Right atrium auricular region (tissue), 2 donors: ENCODE measurements at regions not wholly inside any gene's neighbourhood (a gene's known extent, or its start where the extent isn't known, plus 50 kb on each side); places are given as distances from the start of the nearest gene placed in this dataset.

Experiments used
- DNase-seq: peaks from one replicate; pipeline ENCODE4 v3.0.0-alpha.2; 2019; ENCODE audit warnings: low spot score
- H3K27ac ChIP-seq, 2 donors: fragments of 200-600 bp; sonication (generic); 1 replicate in 1 of 2; 2 replicates in 1 of 2; pipeline ENCODE4 v1.5.1; 2016 to 2019
- H3K27me3 ChIP-seq, 2 donors: fragments of 200-600 bp; sonication (generic); one replicate each; pipeline versions ENCODE4 v1.5.1 to v1.6.0; 2017 to 2019
- H3K36me3 ChIP-seq: fragments of 200-600 bp; sonication (generic); one replicate; pipeline ENCODE4 v1.5.1; 2016
- H3K4me1 ChIP-seq, 2 donors: fragments of 200-600 bp; sonication (generic); one replicate each; pipeline versions ENCODE4 v1.5.1 to v1.6.0; 2017 to 2019
- H3K4me3 ChIP-seq, 2 donors: fragments of 200-600 bp; sonication (generic); 1 replicate in 1 of 2; 2 replicates in 1 of 2; pipeline ENCODE4 v1.5.1; 2017 to 2019; ENCODE audit warnings: mild to moderate bottlenecking in 1 of 2, moderate library complexity in 1 of 2
- H3K9me3 ChIP-seq, 2 donors: fragments of 200-600 bp; sonication (generic); one replicate each; pipeline ENCODE4 v1.5.1; 2019
- TF ChIP-seq, protein P1 (sequence below), 2 donors: fragments of 200-600 bp; sonication (generic); IDR thresholded peaks; one replicate each; pipeline ENCODE4 v1.5.1; 2019; ENCODE audit warnings: antibody characterized with exemption in 2 of 2

DNA sequence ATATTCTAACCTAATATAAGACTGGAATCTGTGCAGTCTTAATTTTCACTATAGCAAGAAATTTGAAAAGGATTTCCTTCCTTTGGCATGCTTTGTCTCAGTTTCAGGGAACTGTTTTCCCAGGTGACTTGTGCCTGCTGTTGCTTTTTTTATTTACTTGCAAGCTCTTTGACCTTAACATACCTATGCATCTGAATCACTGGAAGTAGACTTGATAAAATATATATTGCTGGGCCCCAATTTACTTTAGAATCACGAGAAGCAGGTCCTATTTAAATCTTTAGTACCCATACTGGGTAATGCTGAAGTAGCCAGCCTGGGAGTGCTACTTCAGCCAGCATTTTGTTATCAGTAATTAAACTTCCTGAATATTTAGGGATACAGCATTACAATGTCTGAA is 257.9 kb upstream of the ALCAM start:
- H3K9me3 ChIP-seq: peaks cover 0 to 11% of the 10 kb centered on the region in 2 donors
- H3K36me3 ChIP-seq: no peaks in the 10 kb centered on the region
- H3K27me3 ChIP-seq: no peaks in the 10 kb centered on the region
- no peak overlapping the region for H3K4me3 ChIP-seq
- H3K4me1 ChIP-seq: no peaks in the 10 kb centered on the region
- DNase-seq: no peak
- TF ChIP-seq, protein P1, sequence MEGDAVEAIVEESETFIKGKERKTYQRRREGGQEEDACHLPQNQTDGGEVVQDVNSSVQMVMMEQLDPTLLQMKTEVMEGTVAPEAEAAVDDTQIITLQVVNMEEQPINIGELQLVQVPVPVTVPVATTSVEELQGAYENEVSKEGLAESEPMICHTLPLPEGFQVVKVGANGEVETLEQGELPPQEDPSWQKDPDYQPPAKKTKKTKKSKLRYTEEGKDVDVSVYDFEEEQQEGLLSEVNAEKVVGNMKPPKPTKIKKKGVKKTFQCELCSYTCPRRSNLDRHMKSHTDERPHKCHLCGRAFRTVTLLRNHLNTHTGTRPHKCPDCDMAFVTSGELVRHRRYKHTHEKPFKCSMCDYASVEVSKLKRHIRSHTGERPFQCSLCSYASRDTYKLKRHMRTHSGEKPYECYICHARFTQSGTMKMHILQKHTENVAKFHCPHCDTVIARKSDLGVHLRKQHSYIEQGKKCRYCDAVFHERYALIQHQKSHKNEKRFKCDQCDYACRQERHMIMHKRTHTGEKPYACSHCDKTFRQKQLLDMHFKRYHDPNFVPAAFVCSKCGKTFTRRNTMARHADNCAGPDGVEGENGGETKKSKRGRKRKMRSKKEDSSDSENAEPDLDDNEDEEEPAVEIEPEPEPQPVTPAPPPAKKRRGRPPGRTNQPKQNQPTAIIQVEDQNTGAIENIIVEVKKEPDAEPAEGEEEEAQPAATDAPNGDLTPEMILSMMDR (IDR thresholded peaks at IDR 0.05): no peak
- no peak overlapping the region for H3K27ac ChIP-seq

DNA sequence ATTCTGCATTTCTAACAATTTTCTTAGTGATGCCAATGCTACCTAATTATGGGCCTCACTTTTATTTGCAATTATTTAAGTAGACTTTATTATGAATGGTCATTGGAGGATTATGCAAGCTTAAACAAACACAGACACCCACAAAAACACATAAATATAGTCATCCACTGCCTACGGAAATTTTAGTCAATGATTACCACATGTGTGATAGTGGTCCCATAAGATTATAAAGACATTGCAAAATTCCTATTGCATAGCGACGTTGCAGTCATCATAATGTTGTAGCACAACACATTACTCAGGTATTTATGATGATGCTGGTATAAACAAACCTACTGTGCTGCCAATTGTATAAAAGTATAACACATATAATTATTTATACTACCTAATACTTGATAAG is 247.8 kb upstream of the ALCAM start:
- H3K36me3 ChIP-seq: no peaks in the 10 kb centered on the region
- TF ChIP-seq, protein P1 (IDR thresholded peaks at IDR 0.05): no peak
- no peaks in the 10 kb centered on the region for H3K4me1 ChIP-seq
- peaks cover 0 to under 1% of the 10 kb centered on the region in 2 donors for H3K9me3 ChIP-seq
- H3K27ac ChIP-seq: no peak overlapping the region
- no peak for DNase-seq
- H3K27me3 ChIP-seq: no peaks in the 10 kb centered on the region
- H3K4me3 ChIP-seq: no peak overlapping the region

DNA sequence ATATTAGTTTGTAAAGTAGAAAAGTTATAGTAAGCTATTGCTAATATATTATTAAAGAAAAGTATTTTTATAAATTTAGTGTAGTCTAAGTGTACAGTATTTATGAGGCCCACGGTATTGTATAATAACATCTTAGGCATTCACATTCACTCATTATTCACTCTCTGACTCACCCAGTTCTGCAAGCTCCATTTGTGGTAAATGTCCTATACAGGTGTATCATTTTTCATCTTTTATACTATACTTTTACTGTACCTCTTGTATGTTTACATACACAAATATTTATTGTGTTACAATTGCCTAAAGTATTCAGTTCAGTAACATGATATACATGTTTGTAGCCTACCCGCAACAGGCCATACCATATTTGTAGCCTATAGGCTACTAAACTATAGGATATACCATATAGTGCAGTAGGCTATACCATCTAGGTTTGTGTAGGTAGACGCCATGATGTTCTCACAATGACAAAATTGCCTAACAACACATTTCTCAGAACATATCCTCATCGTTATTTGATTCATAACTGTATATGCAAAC is 246.8 kb upstream of the ALCAM start:
- no peaks in the 10 kb centered on the region for H3K9me3 ChIP-seq
- TF ChIP-seq, protein P1 (IDR thresholded peaks at IDR 0.05): no peak
- no peaks in the 10 kb centered on the region for H3K4me1 ChIP-seq
- H3K27ac ChIP-seq: no peak overlapping the region
- no peak overlapping the region for H3K4me3 ChIP-seq
- DNase-seq: no peak
- H3K36me3 ChIP-seq: no peaks in the 10 kb centered on the region
- H3K27me3 ChIP-seq: no peaks in the 10 kb centered on the region

DNA sequence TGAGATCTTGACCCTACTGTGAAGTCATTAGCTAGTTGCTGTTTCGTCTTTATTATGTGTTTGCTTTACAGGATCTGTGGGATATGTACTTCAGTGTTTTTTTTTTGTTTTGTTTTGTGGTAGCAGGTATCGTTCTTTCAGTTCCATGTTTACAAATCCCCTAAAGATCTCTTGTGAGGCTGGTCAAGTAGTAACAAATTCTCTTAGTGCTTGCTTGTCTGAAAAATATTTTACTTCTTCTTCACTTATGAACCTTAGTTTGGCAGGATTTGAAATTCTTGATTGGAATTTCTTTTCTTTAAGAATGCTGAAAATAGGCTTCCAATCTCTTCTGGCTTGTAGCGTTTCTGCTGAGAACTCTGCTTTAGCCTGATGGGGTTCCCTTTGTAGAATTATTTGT is 235.8 kb upstream of the ALCAM start:
- H3K4me1 ChIP-seq: no peaks in the 10 kb centered on the region
- H3K9me3 ChIP-seq: peaks cover 0 to 32% of the 10 kb centered on the region in 2 donors
- no peak for DNase-seq
- no peaks in the 10 kb centered on the region for H3K27me3 ChIP-seq
- TF ChIP-seq, protein P1 (IDR thresholded peaks at IDR 0.05): no peak
- H3K27ac ChIP-seq: no peak overlapping the region
- H3K4me3 ChIP-seq: no peak overlapping the region
- no peaks in the 10 kb centered on the region for H3K36me3 ChIP-seq

DNA sequence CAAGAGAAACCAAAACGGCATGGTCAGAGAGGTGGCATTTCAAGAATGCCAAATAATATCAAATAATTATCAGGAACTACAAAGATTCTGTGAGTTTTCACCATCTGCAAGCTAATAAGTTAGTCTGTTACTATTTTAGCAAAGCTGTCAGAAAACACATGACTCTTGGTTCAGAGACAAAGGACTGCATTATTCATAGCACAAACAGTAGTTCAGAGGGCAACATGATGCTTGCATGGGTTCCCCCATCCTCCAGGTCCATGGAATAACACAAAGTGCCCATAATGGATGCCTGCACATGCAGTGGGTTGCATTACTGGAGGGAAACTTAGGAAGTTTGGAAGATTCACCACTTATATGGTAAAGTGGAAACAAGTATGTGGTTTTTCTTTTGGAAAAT is 228.8 kb upstream of the ALCAM start:
- no peak for DNase-seq
- Histone ChIP-seq H3K36me3 (no peaks in the 10 kb centered on the region), H3K9me3 (no peaks in the 10 kb centered on the region), H3K27me3 (no peaks in the 10 kb centered on the region), H3K4me3 (no peak overlapping the region), H3K4me1 (no peaks in the 10 kb centered on the region), H3K27ac (no peak overlapping the region)
- TF ChIP-seq, protein P1 (IDR thresholded peaks at IDR 0.05): no peak

DNA sequence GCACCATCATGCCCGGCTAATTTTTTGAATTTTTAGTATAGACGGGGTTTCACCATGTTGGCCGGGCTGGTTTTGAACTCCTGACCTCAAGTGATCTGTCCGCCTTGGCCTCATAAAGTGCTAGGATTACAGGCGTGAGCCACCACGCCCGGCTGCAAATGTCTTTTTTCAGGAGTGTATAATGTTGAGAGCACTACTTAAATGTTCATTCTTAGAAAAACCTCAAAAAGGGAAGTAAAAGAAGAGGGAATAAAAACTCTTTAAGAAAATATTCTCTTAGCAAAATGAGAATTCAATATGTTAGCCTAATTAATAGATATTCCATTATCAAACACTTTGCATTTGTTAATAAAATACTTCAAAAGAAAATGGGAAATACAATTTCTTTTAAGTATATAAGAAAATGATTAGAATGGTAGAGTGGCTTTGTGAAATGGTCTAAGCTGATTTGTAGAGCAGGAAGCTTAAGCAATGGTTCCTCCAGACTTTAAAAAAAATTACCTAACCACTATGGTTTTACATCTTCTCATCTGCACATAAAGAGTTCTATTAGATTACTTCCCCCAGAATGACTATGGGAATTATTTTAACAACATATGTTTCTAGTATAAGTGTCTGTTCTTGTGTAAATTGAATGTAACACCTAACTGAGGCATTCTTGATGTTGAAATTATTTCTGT is 226.7 kb upstream of the ALCAM start:
- Histone ChIP-seq H3K4me1 (no peaks in the 10 kb centered on the region), H3K4me3 (no peak overlapping the region), H3K27me3 (no peaks in the 10 kb centered on the region), H3K9me3 (no peaks in the 10 kb centered on the region), H3K36me3 (no peaks in the 10 kb centered on the region), H3K27ac (no peak overlapping the region)
- TF ChIP-seq, protein P1 (IDR thresholded peaks at IDR 0.05): no peak
- DNase-seq: no peak
